ENCODE measurements at regions not wholly inside any gene's neighbourhood (a gene's known extent, or its start where the extent isn't known, plus 50 kb on each side); places are given as distances from the start of the nearest gene placed in this dataset.

DNA sequence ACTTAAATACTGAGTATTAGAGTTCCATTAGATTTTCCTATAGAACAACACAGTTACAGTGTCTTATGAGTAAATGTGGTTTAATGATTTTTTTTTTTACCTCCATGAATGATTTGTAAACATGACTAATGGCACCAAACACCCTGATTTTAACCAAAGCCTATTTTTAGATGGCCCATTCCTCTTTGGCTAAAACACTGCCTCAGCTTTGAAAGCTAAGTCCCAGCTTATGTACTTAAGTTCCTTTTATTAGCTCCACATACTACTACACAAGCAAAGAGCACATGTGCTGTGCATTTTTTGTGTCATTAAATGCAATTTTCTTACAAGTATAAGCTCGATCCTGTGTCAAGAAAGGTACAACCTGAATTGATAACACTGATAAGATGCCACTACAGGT, 575.6 kb upstream of the PITX2 start:
- DNase-seq, result no peak
- Mint-ChIP-seq H3K36me3 (ENCODE audit: low read depth) (no peaks in the 10 kb centered on the region), H3K27ac (no peak overlapping the region), H3K4me1 (no peaks in the 10 kb centered on the region), H3K27me3 (ENCODE audit: insufficient read depth) (no peaks in the 10 kb centered on the region), H3K4me3 (no peak overlapping the region), H3K9me3 (peaks cover 2% of the 10 kb centered on the region)
- Histone ChIP-seq H3K9ac (ENCODE audit: extremely low read depth, low read length, poor library complexity, severe bottlenecking) (no peak overlapping the region), H3K27me3 (ENCODE audit: control insufficient read depth, insufficient read depth, low read length, poor library complexity, severe bottlenecking) (no peaks in the 10 kb centered on the region), H3K4me3 (ENCODE audit: low read length) (no peak overlapping the region), H3K27ac (ENCODE audit: low read depth, low read length) (no peak overlapping the region), H3K36me3 (ENCODE audit: control insufficient read depth, insufficient read depth, low read length) (no peaks in the 10 kb centered on the region), H3K4me1 (ENCODE audit: control insufficient read depth, insufficient read depth, low read length) (no peaks in the 10 kb centered on the region), H3K9me3 (ENCODE audit: control insufficient read depth, low read length) (no peaks in the 10 kb centered on the region)
- 100% methylated on average over 1 of the region's 1 CpG for WGBS, 2 experiments (ENCODE audit: insufficient coverage in 1 of 2, insufficient read length in 1 of 2)
- TF ChIP-seq CTCF (conservative IDR thresholded peaks at IDR 0.05), result no peak

DNA sequence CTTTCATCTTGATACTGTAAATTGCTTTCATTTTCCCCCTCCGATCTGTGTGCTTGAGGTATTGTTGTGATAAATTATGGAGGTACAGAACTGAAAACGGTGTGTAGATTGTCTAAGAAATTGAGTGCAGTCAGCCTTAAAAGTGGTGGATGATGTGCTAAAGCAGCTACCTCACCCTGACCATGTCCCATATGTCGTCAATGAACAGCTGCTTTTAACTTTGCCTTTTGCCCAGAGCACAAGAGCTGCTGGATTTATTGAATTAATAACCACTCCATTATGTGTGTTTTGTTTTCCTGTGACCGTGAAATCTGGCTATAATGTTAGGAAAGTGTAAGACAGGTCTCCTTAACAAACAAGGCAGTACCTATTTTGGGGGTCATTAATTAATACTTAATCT, 581.9 kb upstream of the PITX2 start:
- Mint-ChIP-seq H3K4me3 (no peak overlapping the region), H3K9me3 (no peaks in the 10 kb centered on the region), H3K4me1 (peaks cover 9% of the 10 kb centered on the region), H3K27ac (no peak overlapping the region), H3K36me3 (ENCODE audit: low read depth) (no peaks in the 10 kb centered on the region), H3K27me3 (ENCODE audit: insufficient read depth) (no peaks in the 10 kb centered on the region)
- Histone ChIP-seq H3K9me3 (ENCODE audit: control insufficient read depth, low read length) (no peaks in the 10 kb centered on the region), H3K4me1 (ENCODE audit: control insufficient read depth, insufficient read depth, low read length) (no peaks in the 10 kb centered on the region), H3K9ac (ENCODE audit: extremely low read depth, low read length, poor library complexity, severe bottlenecking) (no peak overlapping the region), H3K36me3 (ENCODE audit: control insufficient read depth, insufficient read depth, low read length) (no peaks in the 10 kb centered on the region), H3K4me3 (ENCODE audit: low read length) (no peak overlapping the region), H3K27ac (ENCODE audit: low read depth, low read length) (no peak overlapping the region), H3K27me3 (ENCODE audit: control insufficient read depth, insufficient read depth, low read length, poor library complexity, severe bottlenecking) (no peaks in the 10 kb centered on the region)
- 89 to 100% methylated on average over 1 to 4 of the region's 4 CpGs for WGBS, 2 experiments (ENCODE audit: insufficient coverage in 1 of 2, insufficient read length in 1 of 2)
- TF ChIP-seq CTCF (conservative IDR thresholded peaks at IDR 0.05), result no peak
- no peak for DNase-seq

- WGBS, 2 experiments (ENCODE audit: insufficient coverage in 1 of 2, insufficient read length in 1 of 2), result 26 to 47% methylated on average over 3 to 6 of the region's 6 CpGs
- Mint-ChIP-seq H3K4me3 (no peak overlapping the region), H3K36me3 (ENCODE audit: low read depth) (no peaks in the 10 kb centered on the region), H3K9me3 (no peaks in the 10 kb centered on the region), H3K4me1 (peaks cover 18% of the 10 kb centered on the region), H3K27ac (no peak overlapping the region), H3K27me3 (ENCODE audit: insufficient read depth) (no peaks in the 10 kb centered on the region)
- TF ChIP-seq CTCF (conservative IDR thresholded peaks at IDR 0.05), result no peak
- Histone ChIP-seq H3K36me3 (ENCODE audit: control insufficient read depth, insufficient read depth, low read length) (no peaks in the 10 kb centered on the region), H3K27ac (ENCODE audit: low read depth, low read length) (no peak overlapping the region), H3K4me1 (ENCODE audit: control insufficient read depth, insufficient read depth, low read length) (no peaks in the 10 kb centered on the region), H3K9ac (ENCODE audit: extremely low read depth, low read length, poor library complexity, severe bottlenecking) (no peak overlapping the region), H3K4me3 (ENCODE audit: low read length) (no peak overlapping the region), H3K27me3 (ENCODE audit: control insufficient read depth, insufficient read depth, low read length, poor library complexity, severe bottlenecking) (no peaks in the 10 kb centered on the region), H3K9me3 (ENCODE audit: control insufficient read depth, low read length) (no peaks in the 10 kb centered on the region)
- DNase-seq, result peak; percentile 45
These were observed 586.1 kb upstream of the PITX2 start for GRCh38 chr4:111208970-111209369.
